ENCODE measurements at regions not wholly inside any gene's neighbourhood (a gene's known extent, or its start where the extent isn't known, plus 50 kb on each side); places are given as distances from the start of the nearest gene placed in this dataset.

DNA sequence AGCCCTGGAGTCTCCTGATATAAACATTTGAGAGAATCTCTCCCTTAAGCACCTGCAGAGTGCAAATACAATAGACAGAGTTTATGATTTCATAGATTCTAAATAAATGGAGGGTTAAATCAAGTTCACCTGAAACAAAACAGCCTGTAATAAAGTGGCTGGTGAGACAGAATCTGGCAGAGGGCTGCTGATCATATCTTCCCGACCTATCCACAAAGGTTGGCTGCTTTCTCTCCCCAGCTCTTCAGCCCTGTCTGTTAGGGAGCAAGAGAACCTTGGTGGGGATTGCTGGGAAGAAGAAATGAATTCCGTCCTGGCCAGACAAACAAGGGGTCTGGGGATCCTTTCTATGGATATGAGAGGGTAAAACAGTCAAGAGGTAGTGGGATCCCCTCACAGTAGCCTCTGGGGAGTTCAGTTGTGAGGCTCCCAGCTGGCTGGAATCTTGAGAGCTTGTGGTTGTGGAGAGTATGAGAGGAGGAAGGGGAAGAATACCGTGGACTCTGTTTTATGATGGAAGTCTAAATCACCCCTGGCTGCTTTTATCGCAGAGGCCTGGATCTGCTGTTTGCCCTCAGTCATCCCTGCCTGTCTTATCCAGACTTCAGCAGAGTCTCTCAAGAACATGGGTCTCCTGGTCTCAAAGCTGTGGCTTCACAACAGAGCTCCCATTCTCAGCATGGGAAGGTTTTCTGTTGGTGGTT lies 451.3 kb downstream of the NTRK3 start:
- no peak overlapping the region for H3K4me3 ChIP-seq (ENCODE audit: low read depth, low read length)
- no peak for DNase-seq (ENCODE audit: low read depth)

DNA sequence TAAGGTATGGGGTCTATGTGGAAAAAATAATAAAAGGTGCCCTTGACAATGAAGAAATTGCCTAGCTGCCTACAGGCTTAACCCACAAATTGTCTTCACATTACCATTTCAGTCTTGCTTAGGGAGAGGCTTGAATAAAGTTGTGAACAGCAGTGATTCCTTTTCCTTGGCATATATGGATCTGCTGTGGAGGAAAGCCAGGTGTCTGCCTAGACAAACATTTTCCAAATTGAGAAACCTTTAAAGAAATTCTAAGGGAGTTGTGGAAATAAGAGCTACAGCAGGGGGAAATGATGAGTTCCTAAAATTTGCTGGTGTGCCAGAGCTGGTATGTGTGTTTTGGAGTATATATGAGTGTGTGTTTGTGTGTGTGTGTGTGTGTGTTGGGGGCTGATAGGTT lies 452.1 kb downstream of the NTRK3 start:
- H3K4me3 ChIP-seq (ENCODE audit: low read depth, low read length), result no peak overlapping the region
- no peak for DNase-seq (ENCODE audit: low read depth)

DNA sequence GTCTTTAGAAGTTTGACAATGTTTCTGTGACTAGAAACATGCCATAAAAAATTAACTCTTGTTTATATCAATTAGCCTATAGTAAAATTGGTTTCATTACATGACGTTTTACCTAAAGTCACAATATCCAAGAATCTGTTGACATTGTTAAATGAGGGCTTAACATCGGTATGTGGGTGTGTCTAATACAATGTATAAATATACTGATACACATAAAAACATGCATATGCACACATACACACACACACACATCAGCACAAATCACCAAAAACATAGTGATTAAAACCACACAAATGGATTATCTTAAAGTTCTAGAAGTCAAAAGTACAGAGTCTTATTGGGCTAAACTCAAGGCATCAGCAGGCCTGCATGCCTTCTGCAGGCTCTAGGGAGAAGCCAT lies 456.7 kb downstream of the NTRK3 start:
- no peak for DNase-seq (ENCODE audit: low read depth)
- no peak overlapping the region for H3K4me3 ChIP-seq (ENCODE audit: low read depth, low read length)

DNA sequence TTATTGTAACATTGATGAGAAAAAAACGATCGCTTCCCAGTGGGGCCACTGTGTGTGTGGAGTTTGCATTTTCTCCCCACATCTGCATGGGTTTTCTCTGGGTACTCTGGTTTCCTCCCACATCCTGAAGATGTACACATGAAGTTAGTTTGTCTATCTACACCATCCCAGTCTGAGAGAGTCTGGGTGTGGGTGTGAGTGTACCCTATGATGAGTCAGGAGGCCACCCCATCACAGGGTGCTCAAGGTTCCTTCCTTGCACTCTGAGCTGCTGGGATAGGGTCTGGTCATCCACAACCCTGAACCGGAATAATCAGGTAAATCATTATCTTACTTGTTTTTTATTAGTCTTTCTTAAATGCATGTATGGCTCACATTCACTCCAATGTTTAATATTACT lies 457.1 kb downstream of the NTRK3 start:
- DNase-seq (ENCODE audit: low read depth), result no peak
- H3K4me3 ChIP-seq (ENCODE audit: low read depth, low read length), result no peak overlapping the region

DNA sequence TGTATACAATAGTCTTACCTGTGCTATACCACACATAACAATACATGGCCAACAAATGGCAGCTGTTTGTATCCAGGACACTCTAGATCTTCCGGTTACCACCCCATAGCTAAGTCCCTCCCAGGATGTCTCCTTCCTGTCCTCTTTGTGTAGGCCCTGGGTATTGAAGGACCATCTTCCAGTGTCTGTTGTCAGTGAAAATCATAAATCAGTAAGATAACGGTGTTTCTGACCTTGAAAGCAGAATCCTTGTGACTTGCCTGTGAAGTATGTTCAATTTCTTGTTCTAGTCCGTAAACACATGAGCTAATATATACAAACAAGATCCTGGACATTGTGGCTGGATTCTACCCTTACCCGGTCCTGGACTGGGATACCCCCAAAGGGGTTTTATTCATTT lies 462.8 kb downstream of the NTRK3 start:
- DNase-seq (ENCODE audit: low read depth), result no peak
- H3K4me3 ChIP-seq (ENCODE audit: low read depth, low read length), result no peak overlapping the region

DNA sequence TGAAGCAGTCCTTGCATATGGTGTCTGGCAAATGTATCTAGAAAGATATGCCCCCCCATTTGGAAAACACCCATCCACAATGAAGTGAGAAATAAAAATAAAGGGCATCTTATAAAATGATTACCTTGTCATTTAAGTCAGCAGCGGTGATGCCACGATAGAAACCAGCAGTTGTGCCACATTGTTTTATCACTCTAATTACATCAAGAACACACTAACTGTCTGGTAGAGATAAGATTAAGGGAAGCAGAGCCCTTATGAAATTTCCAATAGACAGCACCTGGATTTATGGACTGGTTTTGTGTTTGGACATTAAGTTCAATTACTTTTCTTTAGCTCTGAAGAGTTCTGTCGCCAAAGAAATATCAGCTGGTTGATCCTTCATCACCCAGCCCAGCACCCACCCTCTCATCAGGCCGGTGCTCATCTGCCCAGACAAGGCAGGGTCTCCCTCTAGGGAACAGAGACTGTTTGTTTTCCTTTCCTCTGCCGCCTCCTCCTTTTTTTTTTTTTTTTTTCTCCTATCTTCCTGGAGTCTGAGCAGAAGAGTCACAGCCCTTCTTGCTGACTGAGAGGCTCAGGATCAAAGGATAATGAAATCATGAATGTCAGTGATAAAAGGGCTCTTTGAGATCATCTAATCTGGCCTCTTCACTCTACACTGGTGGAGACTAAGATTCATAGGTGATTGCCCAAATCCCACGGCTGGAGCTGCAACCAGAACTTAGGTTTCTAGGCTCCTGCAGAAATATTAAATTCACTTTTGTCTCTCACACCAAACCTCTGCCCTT lies 464.1 kb downstream of the NTRK3 start:
- no peak for DNase-seq (ENCODE audit: low read depth)

DNA sequence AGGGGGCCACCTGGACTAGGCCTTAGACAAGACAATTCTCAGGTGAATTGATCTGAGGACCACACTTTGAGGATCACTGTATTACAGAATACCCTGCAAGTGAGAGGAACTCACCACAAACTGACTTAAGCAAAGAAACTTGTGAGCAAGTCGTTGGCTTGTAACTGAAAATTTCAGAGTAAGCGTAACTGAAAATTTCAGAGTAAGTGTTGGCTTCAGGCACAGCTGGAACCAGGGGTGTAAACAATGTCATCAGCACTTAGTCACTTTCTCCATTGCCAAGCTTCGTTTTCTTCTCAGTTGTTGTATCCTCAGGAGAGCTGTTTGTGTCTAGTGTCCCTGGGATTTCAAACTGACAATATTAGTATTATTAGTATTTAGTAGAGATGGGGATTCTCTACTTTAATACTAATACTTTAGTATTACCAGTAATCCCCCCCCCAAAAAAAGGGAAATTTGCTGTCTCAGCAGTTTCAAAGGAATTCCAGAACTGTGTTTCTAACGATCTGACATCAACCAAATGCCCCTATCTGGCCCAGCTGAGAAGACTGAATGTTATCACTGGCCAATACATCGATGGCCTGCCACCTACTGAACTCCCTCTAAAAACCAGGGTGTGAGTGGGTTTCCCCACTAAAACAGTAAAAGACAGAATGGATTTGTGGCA lies 474.4 kb downstream of the NTRK3 start:
- DNase-seq (ENCODE audit: low read depth), result no peak
- no peak overlapping the region for H3K4me3 ChIP-seq (ENCODE audit: low read depth, low read length)

More for the DNA sequence above, 464.1 kb downstream of the NTRK3 start:
- no peak overlapping the region for H3K4me3 ChIP-seq (ENCODE audit: low read depth, low read length)

DNA sequence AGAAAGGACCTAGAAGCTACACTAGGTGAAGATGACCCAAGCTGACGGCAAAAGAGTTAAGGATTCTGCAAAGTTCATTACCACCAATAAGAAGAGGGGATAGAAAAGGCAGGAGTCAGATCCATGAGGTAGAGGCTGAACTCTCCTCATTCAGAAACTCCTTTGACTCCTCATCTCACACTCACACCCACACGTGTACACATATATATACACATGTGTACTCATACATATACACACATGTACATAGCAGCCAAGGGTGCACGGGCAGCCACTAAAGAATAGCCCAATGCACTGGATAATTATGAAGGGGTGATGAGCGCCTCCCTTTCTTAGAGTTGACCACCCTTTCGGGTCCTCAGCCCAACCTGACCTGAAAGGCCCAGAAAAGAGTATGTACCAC lies 476.8 kb downstream of the NTRK3 start:
- no peak overlapping the region for H3K4me3 ChIP-seq (ENCODE audit: low read depth, low read length)
- DNase-seq (ENCODE audit: low read depth), result no peak

DNA sequence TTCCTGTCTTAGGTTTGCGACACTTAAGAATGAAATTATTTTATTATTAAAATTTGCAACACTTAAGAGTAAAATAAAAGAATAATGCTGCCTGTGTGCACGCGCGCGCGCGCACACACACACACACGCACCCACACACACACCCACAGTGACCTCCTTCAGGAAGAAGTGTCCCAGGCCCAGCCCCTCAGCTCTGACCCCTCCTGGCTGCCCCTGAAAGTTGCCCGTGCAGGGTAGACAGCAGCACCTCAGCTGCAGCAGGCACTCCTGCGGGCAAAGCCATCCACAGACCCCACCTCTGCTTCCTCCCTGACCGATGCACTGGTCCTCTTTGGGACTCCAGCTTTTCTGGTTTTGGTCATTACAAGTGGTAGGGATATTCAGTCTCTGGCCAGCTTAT lies 478.2 kb downstream of the NTRK3 start:
- no peak for DNase-seq (ENCODE audit: low read depth)
- no peak overlapping the region for H3K4me3 ChIP-seq (ENCODE audit: low read depth, low read length)

DNA sequence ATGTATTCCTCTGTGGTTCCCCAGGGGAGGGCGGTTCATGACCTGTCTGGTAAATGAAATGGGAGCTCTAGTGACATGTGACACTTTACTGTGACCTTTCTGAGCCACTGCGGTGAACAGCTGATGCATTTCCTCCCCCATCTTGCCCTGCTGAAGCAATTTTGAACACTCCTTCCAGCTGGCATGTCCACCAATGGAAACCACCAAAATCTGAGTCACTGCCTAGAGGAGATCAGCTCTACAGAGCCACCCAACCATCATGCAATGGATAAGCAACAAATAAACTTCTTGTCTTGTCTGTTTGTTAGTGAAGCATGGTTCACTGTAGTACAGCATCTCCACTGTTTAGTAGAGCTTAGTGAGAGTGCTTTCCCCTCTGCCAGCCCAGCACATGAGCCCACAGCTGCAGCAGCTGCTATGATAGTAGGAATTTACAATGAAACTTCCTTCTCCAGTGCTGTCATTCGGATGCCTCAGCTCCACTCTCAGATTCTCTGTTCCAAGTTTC lies 479.4 kb downstream of the NTRK3 start:
- peak; percentile 57 for DNase-seq (ENCODE audit: low read depth)

DNA sequence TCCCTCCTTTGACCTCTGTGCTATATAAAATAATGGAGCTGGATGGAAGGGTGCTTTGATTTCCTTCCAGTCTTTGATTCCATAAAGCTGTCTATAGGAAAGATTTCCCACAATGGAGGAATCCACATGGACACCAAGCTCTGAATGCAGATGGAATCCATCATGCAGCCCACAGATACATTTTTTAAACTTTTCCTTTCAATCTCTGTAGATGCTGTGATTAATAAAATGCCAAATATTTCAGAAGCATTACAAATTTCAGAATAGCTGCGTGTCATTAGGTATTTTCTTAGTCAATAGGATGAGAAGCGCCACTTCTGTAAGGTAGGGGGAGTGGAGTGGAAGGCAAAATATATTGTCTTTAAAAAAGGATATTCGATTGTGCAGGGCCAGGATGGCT lies 489.0 kb downstream of the NTRK3 start:
- H3K4me3 ChIP-seq (ENCODE audit: low read depth, low read length), result no peak overlapping the region
- DNase-seq (ENCODE audit: low read depth), result no peak

More for the DNA sequence above, 479.4 kb downstream of the NTRK3 start:
- no peak overlapping the region for H3K4me3 ChIP-seq (ENCODE audit: low read depth, low read length)

DNA sequence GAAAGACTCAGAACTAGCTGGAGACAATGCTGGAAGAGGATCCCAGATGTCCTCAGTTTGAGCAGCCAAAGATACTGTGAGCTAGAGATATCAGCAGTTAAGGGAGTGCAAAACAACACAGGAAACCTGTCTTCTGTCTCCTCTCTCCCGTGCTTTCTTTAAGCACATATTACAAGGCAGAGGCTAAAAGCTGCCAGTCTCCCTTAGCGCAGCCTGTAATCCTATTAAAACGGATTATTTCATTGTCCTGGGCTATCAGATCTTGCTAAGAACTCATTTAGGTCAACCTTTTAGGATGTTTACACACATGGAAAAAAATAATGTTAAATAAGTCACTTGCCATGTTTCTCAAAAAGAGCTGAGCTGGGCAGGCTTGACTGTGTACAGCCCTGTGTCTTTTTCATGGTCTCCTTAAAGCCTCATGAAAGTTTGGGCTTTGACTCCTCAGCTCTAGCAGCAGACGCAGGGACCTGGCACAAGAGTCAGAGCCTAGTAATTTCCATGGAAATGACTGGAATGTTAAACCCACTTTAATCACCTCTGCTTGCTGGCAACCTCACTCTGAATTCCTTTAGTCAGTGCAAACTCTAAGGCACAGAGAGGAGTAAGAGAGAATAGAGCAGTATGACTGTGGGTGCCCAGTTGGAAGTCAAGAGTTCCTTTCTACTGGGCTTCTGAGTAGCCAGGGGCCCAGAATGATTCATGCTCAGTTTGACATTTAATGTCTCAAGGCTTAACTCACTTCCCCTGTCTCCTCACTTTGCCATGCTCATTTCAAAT lies 491.9 kb downstream of the NTRK3 start:
- DNase-seq (ENCODE audit: low read depth), result no peak
- H3K4me3 ChIP-seq (ENCODE audit: low read depth, low read length), result no peak overlapping the region

DNA sequence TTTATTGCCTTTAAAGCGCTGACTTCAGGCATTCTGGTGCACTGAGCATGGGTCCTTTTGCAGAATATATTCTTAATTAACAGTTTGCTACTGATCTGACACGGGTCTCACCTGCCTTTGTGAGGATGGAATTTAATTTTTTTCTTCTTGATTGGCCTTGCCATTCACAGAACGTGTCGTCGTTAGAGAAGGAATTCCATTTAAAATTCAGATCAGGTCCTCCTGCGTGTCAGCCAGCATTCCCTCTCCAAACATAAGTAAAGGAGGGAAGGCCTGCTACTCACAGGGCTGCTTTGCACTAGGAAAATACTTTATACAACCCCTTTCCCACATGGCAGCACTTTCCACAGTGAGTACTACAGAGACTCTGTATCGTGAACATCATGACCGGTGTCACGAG lies 492.7 kb downstream of the NTRK3 start:
- DNase-seq (ENCODE audit: low read depth), result no peak

DNA sequence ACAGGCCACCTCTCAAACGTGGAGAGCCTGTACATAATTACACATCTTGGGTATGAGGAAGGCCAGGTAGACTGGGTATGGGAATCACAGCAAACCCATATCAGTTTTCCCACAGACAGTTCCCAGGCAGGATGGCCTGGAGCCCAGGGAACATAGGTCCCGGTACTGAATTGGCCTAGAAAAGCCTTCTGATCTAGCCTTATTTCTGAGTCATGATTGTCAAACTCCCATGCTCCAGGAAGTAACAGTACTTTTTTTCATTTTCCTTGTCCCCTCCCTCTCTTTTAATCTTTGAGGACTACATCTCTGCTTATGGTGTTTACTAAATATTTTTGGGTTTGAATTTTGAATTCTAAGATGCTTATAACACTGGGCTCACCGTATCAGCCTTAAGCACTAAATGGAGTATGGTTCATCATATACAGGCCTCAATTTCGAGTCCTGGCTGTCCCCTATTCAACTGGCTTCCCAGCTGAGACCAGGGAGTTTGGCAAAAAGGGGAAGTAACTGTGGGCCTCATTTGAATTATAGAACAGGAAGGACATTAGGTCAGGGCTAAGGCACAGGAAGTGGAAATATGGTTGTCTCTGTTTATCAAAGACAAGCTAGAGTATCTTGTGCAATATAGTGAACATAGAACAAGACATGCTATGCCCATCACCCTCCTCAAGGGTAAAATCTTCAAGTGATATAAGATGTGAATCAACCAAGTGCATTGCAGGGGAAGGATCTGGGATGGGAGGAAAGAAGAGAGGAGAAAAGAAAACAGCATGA lies 494.6 kb downstream of the NTRK3 start:
- DNase-seq (ENCODE audit: low read depth), result no peak

More for the DNA sequence above, 492.7 kb downstream of the NTRK3 start:
- H3K4me3 ChIP-seq (ENCODE audit: low read depth, low read length), result no peak overlapping the region

DNA sequence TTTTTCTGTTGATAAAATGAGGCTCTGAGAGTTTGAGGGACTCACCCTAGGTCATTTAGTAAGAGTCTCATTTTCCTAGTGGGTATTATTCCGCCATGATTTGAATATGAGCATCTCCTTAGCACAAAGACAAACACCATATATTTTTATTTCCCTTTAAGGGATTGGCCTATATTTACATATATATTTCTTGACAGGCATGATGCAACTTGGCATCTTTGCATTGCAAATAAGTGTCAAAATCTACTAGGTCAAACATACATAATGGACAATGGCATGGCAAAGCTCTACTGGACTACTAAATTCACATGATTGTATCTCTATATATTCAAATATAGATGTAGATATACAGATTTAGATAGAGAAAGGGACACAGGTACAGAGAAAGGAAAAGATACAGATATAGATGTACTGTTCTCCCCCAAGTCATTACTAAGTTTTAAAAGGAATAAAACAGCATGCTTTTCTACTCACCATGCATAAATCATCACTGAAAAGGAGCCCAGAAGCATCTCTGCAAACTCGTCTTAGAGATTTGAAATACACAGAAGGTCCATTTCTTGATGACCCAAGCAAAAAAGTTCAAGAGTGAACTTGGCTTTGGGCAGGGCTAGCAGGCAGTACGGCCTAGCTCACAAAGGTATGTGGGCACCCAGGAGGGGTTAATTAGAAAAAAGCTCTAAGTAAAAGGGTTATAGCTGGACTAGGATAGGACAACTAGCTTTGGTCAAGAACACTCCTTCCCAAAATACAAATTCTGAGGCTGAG lies 495.8 kb downstream of the NTRK3 start:
- no peak overlapping the region for H3K4me3 ChIP-seq (ENCODE audit: low read depth, low read length)

More for the DNA sequence above, 494.6 kb downstream of the NTRK3 start:
- H3K4me3 ChIP-seq (ENCODE audit: low read depth, low read length), result no peak overlapping the region

DNA sequence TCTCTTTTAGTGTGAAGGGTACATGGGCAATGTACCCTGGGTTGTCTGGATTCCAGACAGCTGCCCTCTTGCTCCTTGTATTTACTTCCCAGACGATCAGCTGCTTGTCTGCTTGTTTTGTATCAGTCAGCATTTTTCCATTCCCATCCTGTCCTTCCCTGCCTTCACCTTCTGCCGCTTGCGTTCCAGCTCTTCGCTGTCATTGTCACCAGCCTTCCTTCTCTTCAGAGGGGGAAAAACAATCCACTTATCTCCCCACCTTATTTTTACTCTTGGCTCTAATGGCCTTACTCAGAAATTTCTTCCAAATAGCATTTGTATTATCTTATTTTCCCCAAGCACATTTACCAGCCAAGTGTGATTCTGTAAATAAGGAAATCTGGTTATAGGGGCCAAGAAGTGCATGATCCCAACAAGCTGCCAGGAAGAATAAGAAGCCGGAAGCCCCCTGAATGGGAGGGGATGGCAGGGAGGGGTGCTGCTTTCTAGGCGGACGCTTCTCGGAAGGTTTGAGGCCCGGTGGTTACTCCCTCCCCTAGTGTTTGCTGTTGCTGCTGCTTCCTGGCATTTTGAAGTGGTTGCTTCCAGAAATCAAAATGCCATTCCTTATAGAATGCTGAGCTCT lies 497.6 kb downstream of the NTRK3 start:
- DNase-seq (ENCODE audit: low read depth), result no peak

More for the DNA sequence above, 495.8 kb downstream of the NTRK3 start:
- no peak for DNase-seq (ENCODE audit: low read depth)

DNA sequence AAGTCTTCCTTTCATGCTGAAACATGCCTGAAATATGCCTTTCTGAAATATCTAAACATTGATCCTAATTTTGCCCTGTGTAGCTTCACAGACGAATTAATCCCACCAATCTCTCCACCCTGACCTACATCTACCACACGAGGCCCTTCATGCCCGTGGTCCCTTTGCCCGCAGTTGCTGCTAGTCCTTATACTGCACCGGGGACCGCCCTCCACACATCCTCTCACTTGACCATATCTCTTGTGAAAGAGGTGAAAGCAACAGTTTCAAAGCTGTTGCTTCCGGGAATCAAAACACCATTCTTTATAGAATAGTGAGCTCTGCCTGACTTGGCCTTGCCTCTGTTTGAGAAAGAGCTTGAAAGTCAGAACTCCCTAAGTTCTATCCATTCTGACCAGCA lies 499.5 kb downstream of the NTRK3 start:
- H3K4me3 ChIP-seq (ENCODE audit: low read depth, low read length), result no peak overlapping the region
- DNase-seq (ENCODE audit: low read depth), result no peak

More for the DNA sequence above, 497.6 kb downstream of the NTRK3 start:
- no peak overlapping the region for H3K4me3 ChIP-seq (ENCODE audit: low read depth, low read length)

DNA sequence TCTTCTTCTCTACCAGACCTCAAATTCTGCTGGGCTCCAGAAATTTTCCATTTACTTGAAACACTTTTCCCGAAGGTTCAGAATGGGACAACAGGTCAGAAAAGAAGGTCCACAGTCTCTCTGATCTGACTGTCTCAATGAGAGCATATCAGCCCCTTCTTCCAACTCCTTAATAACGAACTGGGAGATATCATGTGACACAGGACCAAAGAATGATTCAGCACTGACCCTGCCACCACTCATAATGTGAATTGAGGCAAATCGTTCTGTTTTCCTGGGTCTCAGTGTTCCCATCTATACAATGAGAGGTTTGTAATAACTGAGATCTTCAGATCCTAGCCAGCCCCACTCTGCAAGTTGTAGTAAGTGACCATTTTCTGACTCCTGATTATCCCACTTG lies 500.5 kb downstream of the NTRK3 start:
- no peak overlapping the region for H3K4me3 ChIP-seq (ENCODE audit: low read depth, low read length)
- DNase-seq (ENCODE audit: low read depth), result no peak
